ENCODE measurements at regions not wholly inside any gene's neighbourhood (a gene's known extent, or its start where the extent isn't known, plus 50 kb on each side); places are given as distances from the start of the nearest gene placed in this dataset.

GRCh38 chr5:133708331-133708850 lies 96.0 kb upstream of the FSTL4 start:
- no peaks in the 10 kb centered on the region for H3K36me3 ChIP-seq (ENCODE audit: insufficient read depth, low read length)
- H3K9ac ChIP-seq (ENCODE audit: low read length): no peak overlapping the region
- H3K79me2 ChIP-seq (replicated peaks; ENCODE audit: insufficient read depth, low read length): no peaks in the 10 kb centered on the region
- H3K4me2 ChIP-seq (ENCODE audit: low read length): no peak overlapping the region
- no peaks in the 10 kb centered on the region for H4K20me1 ChIP-seq (ENCODE audit: insufficient read depth)
- no peak overlapping the region for H3K27ac ChIP-seq (ENCODE audit: low read length)
- no peak for TF ChIP-seq CTCF (IDR thresholded peaks at IDR 0.05; ENCODE audit: poor library complexity, severe bottlenecking)
- TF ChIP-seq EZH2 (IDR thresholded peaks at IDR 0.05; ENCODE audit: borderline replicate concordance, insufficient read depth, low read length, poor library complexity, severe bottlenecking): no peak
- no peak for TF ChIP-seq POLR2AphosphoS5 (IDR thresholded peaks at IDR 0.05)
- no peak for TF ChIP-seq REST (IDR thresholded peaks at IDR 0.05; ENCODE audit: borderline replicate concordance)
- TF ChIP-seq RAD21 (conservative IDR thresholded peaks at IDR 0.05): no peak
- TF ChIP-seq EP300 (conservative IDR thresholded peaks at IDR 0.05; ENCODE audit: poor library complexity, severe bottlenecking): no peak
- no peak for TF ChIP-seq SMC3 (conservative IDR thresholded peaks at IDR 0.05; ENCODE audit: poor library complexity)
- TF ChIP-seq MXI1 (conservative IDR thresholded peaks at IDR 0.05; ENCODE audit: poor library complexity, severe bottlenecking): no peak
- no peak for TF ChIP-seq TAF1 (IDR thresholded peaks at IDR 0.05; ENCODE audit: low read depth)
- no peaks in the 10 kb centered on the region for H3K27me3 ChIP-seq (ENCODE audit: insufficient read depth, low read depth, low read length)
- no peaks in the 10 kb centered on the region for H3F3A ChIP-seq (ENCODE audit: insufficient read depth, low read length, poor library complexity, severe bottlenecking)
- H3K4me3 ChIP-seq (ENCODE audit: low read length): no peak overlapping the region
- H3K9me2 ChIP-seq (ENCODE audit: insufficient read depth, low read length): no peaks in the 10 kb centered on the region
- no peak overlapping the region for H2AFZ ChIP-seq (ENCODE audit: low read depth, low read length)
- no peaks in the 10 kb centered on the region for H3K9me3 ChIP-seq (ENCODE audit: low read length)

GRCh38 chr5:133707629-133708028 lies 95.3 kb upstream of the FSTL4 start:
- no peaks in the 10 kb centered on the region for H3K9me2 ChIP-seq (ENCODE audit: insufficient read depth, low read length)
- no peaks in the 10 kb centered on the region for H3K27me3 ChIP-seq (ENCODE audit: insufficient read depth, low read depth, low read length)
- no peaks in the 10 kb centered on the region for H3K79me2 ChIP-seq (replicated peaks; ENCODE audit: insufficient read depth, low read length)
- TF ChIP-seq EZH2 (IDR thresholded peaks at IDR 0.05; ENCODE audit: borderline replicate concordance, insufficient read depth, low read length, poor library complexity, severe bottlenecking) (no peak), SMC3 (conservative IDR thresholded peaks at IDR 0.05; ENCODE audit: poor library complexity) (no peak), POLR2AphosphoS5 (IDR thresholded peaks at IDR 0.05) (no peak), MXI1 (conservative IDR thresholded peaks at IDR 0.05; ENCODE audit: poor library complexity, severe bottlenecking) (no peak), EP300 (conservative IDR thresholded peaks at IDR 0.05; ENCODE audit: poor library complexity, severe bottlenecking) (no peak), RAD21 (conservative IDR thresholded peaks at IDR 0.05) (no peak), REST (IDR thresholded peaks at IDR 0.05; ENCODE audit: borderline replicate concordance) (no peak), CTCF (IDR thresholded peaks at IDR 0.05; ENCODE audit: poor library complexity, severe bottlenecking) (no peak), TAF1 (IDR thresholded peaks at IDR 0.05; ENCODE audit: low read depth) (no peak)
- H3K36me3 ChIP-seq (ENCODE audit: insufficient read depth, low read length): no peaks in the 10 kb centered on the region
- no peak overlapping the region for H3K9ac ChIP-seq (ENCODE audit: low read length)
- H3F3A ChIP-seq (ENCODE audit: insufficient read depth, low read length, poor library complexity, severe bottlenecking): no peaks in the 10 kb centered on the region
- no peak overlapping the region for H2AFZ ChIP-seq (ENCODE audit: low read depth, low read length)
- no peak overlapping the region for H3K27ac ChIP-seq (ENCODE audit: low read length)
- H3K4me3 ChIP-seq (ENCODE audit: low read length): no peak overlapping the region
- no peak overlapping the region for H3K4me2 ChIP-seq (ENCODE audit: low read length)
- H3K9me3 ChIP-seq (ENCODE audit: low read length): no peaks in the 10 kb centered on the region
- H4K20me1 ChIP-seq (ENCODE audit: insufficient read depth): no peaks in the 10 kb centered on the region

All from neural cell (in vitro differentiated cells).